ENCODE measurements at regions not wholly inside any gene's neighbourhood (a gene's known extent, or its start where the extent isn't known, plus 50 kb on each side); places are given as distances from the start of the nearest gene placed in this dataset.

DNA sequence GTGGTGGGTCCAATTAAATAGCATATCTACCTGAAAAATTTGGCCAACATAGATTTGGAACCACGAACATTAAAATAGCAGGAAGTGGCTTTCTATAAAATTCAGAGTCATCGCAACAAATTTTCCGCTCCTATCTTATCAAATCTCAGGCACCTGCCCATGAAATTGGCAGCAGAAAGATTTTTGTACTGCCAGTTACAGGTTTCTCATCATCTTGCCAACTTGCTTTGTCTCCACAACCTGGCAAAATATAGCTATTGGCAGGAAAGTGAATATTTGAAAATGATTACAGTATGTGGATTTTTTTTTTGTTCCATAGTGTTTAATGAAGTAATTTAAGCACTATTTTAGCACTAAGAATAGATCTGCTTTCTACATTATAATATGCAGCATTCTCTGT, 161.6 kb upstream of the LRRC3B start:
- TF ChIP-seq, protein P1, sequence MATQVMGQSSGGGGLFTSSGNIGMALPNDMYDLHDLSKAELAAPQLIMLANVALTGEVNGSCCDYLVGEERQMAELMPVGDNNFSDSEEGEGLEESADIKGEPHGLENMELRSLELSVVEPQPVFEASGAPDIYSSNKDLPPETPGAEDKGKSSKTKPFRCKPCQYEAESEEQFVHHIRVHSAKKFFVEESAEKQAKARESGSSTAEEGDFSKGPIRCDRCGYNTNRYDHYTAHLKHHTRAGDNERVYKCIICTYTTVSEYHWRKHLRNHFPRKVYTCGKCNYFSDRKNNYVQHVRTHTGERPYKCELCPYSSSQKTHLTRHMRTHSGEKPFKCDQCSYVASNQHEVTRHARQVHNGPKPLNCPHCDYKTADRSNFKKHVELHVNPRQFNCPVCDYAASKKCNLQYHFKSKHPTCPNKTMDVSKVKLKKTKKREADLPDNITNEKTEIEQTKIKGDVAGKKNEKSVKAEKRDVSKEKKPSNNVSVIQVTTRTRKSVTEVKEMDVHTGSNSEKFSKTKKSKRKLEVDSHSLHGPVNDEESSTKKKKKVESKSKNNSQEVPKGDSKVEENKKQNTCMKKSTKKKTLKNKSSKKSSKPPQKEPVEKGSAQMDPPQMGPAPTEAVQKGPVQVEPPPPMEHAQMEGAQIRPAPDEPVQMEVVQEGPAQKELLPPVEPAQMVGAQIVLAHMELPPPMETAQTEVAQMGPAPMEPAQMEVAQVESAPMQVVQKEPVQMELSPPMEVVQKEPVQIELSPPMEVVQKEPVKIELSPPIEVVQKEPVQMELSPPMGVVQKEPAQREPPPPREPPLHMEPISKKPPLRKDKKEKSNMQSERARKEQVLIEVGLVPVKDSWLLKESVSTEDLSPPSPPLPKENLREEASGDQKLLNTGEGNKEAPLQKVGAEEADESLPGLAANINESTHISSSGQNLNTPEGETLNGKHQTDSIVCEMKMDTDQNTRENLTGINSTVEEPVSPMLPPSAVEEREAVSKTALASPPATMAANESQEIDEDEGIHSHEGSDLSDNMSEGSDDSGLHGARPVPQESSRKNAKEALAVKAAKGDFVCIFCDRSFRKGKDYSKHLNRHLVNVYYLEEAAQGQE (IDR thresholded peaks at IDR 0.05) = no peak
- TF ChIP-seq, protein P2, sequence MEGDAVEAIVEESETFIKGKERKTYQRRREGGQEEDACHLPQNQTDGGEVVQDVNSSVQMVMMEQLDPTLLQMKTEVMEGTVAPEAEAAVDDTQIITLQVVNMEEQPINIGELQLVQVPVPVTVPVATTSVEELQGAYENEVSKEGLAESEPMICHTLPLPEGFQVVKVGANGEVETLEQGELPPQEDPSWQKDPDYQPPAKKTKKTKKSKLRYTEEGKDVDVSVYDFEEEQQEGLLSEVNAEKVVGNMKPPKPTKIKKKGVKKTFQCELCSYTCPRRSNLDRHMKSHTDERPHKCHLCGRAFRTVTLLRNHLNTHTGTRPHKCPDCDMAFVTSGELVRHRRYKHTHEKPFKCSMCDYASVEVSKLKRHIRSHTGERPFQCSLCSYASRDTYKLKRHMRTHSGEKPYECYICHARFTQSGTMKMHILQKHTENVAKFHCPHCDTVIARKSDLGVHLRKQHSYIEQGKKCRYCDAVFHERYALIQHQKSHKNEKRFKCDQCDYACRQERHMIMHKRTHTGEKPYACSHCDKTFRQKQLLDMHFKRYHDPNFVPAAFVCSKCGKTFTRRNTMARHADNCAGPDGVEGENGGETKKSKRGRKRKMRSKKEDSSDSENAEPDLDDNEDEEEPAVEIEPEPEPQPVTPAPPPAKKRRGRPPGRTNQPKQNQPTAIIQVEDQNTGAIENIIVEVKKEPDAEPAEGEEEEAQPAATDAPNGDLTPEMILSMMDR (IDR thresholded peaks at IDR 0.05; ENCODE audit: low read depth, low read length, missing input control) = no peak
- TF ChIP-seq, protein P3, sequence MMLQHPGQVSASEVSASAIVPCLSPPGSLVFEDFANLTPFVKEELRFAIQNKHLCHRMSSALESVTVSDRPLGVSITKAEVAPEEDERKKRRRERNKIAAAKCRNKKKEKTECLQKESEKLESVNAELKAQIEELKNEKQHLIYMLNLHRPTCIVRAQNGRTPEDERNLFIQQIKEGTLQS (IDR thresholded peaks at IDR 0.05) = no peak

Data from liver (tissue), 3 donors.